Trophoblast cell (in vitro differentiated cells and primary cell): ENCODE measurements at regions not wholly inside any gene's neighbourhood (a gene's known extent, or its start where the extent isn't known, plus 50 kb on each side); places are given as distances from the start of the nearest gene placed in this dataset.

Experiments used
- DNase-seq, 2 donors: peaks; one replicate each; pipeline ENCODE4 v3.0.0-alpha.2; 2016
- H2AFZ ChIP-seq: 2 replicates; pipeline ENCODE4 v1.6.1; 2013; ENCODE audit warnings: low read length, moderate library complexity, mild to moderate bottlenecking; ENCODE audit not compliant: insufficient read depth, poor library complexity
- H2AK5ac ChIP-seq: 2 replicates; pipeline ENCODE4 v1.6.1; 2013; ENCODE audit warnings: mild to moderate bottlenecking, low read length
- H2BK120ac ChIP-seq: 2 replicates; pipeline ENCODE4 v1.6.1; 2013; ENCODE audit warnings: low read length, mild to moderate bottlenecking, moderate library complexity; ENCODE audit not compliant: insufficient read depth, poor library complexity
- H2BK12ac ChIP-seq: 2 replicates; pipeline ENCODE4 v1.6.1; 2013; ENCODE audit warnings: mild to moderate bottlenecking, low read length, moderate library complexity
- H2BK5ac ChIP-seq: 2 replicates; pipeline ENCODE4 v1.6.1; 2013; ENCODE audit warnings: low read length, low read depth, moderate library complexity, mild to moderate bottlenecking; ENCODE audit not compliant: poor library complexity
- H3K14ac ChIP-seq: 2 replicates; pipeline ENCODE4 v1.6.1; 2013; ENCODE audit warnings: mild to moderate bottlenecking, low read length
- H3K18ac ChIP-seq: 2 replicates; pipeline ENCODE4 v1.6.1; 2013; ENCODE audit warnings: mild to moderate bottlenecking, low read length
- H3K23ac ChIP-seq: 2 replicates; pipeline ENCODE4 v1.6.1; 2013; ENCODE audit warnings: low read length
- H3K27ac ChIP-seq: 2 replicates; pipeline ENCODE4 v1.5.1; 2013; ENCODE audit warnings: low read depth, mild to moderate bottlenecking, inconsistent platforms, low read length, moderate library complexity
- H3K27me3 ChIP-seq: 2 replicates; pipeline ENCODE4 v1.6.1; 2013; ENCODE audit warnings: inconsistent platforms, mild to moderate bottlenecking, low read length, moderate library complexity; ENCODE audit not compliant: insufficient read depth
- H3K36me3 ChIP-seq, 2 experiments: 1 replicate in 1 of 2; 2 replicates in 1 of 2; pipeline ENCODE4 v1.6.1; 2013; ENCODE audit warnings: low read length in 2 of 2, mild to moderate bottlenecking in 2 of 2, moderate library complexity in 1 of 2; ENCODE audit not compliant: insufficient read depth in 2 of 2, control insufficient read depth in 1 of 2
- H3K4ac ChIP-seq: 2 replicates; pipeline ENCODE4 v1.6.1; 2013; ENCODE audit warnings: low read depth, mild to moderate bottlenecking, low read length, moderate library complexity
- H3K4me1 ChIP-seq, 2 experiments: 1 replicate in 1 of 2; 2 replicates in 1 of 2; pipeline ENCODE4 v1.6.1; 2013; ENCODE audit warnings: low read length in 2 of 2, mild to moderate bottlenecking in 2 of 2, moderate library complexity in 1 of 2; ENCODE audit not compliant: insufficient read depth in 2 of 2, control insufficient read depth in 1 of 2
- H3K4me2 ChIP-seq: 2 replicates; pipeline ENCODE4 v1.6.1; 2013; ENCODE audit warnings: inconsistent platforms, mild to moderate bottlenecking, low read length, moderate library complexity
- H3K4me3 ChIP-seq: 2 replicates; pipeline ENCODE4 v1.5.1; 2013; ENCODE audit warnings: mild to moderate bottlenecking, low read depth, low read length, inconsistent platforms
- H3K79me1 ChIP-seq: one replicate; pipeline ENCODE4 v1.6.1; 2013; ENCODE audit warnings: low read length
- H3K79me2 ChIP-seq: 2 replicates; pipeline ENCODE4 v1.6.1; 2013; ENCODE audit warnings: low read length, mild to moderate bottlenecking; ENCODE audit not compliant: control insufficient read depth, insufficient read depth, poor library complexity
- H3K9ac ChIP-seq: 2 replicates; pipeline ENCODE4 v1.6.1; 2013; ENCODE audit warnings: mild to moderate bottlenecking, low read length
- H3K9me3 ChIP-seq: 2 replicates; pipeline ENCODE4 v1.6.1; 2013; ENCODE audit warnings: low read depth, mild to moderate bottlenecking, control low read depth, inconsistent platforms, low read length; ENCODE audit not compliant: insufficient read depth
- H4K12ac ChIP-seq: 2 replicates; pipeline ENCODE4 v1.6.1; 2013; ENCODE audit warnings: low read depth, mild to moderate bottlenecking, low read length, moderate library complexity
- H4K8ac ChIP-seq: 2 replicates; pipeline ENCODE4 v1.6.1; 2013; ENCODE audit warnings: low read depth, mild to moderate bottlenecking, low read length, moderate library complexity
- H4K91ac ChIP-seq: one replicate; pipeline ENCODE4 v1.6.1; 2013; ENCODE audit warnings: low read depth, mild to moderate bottlenecking, low read length, moderate library complexity
- WGBS: extraction: QIAGEN DNeasy Blood & Tissue Kit; methylation state at CpG from one replicate; pipeline ENCODE4 v1.1.7; 2013; ENCODE audit warnings: missing lambda C conversion rate; ENCODE audit not compliant: insufficient read length, insufficient coverage; ENCODE audit errors: extremely low coverage; 5-methylcytosine and 5-hydroxymethylcytosine counted together

DNA sequence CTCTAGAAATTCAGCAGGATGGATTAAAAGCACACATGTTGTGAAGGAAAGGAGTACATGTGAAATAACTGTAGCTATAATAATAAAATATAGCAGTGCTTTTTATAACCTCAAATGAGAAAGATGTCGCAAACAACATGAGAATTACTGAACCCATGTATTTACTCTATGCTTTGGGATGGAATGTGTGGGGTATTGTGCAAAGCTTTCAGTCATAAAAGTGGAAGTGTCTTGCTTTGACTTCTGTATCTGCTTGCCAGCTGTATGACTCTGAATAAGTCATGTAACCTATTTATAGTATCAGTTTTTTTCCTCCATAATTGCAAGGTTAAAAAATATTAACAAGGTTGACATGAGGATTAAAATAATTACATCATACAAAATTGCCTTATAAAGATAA lies 519.3 kb upstream of the CADM2 start:
- no peak overlapping the region for H3K27ac ChIP-seq
- H4K8ac ChIP-seq: no peak overlapping the region
- H3K14ac ChIP-seq: no peak overlapping the region
- no peak for DNase-seq
- no peaks in the 10 kb centered on the region for H3K4me1 ChIP-seq
- H3K79me2 ChIP-seq: no peaks in the 10 kb centered on the region
- H3K4ac ChIP-seq: no peak overlapping the region
- H2BK12ac ChIP-seq: no peak overlapping the region
- WGBS: no CpG with 5 or more reads among the region's 1 CpG
- no peaks in the 10 kb centered on the region for H3K27me3 ChIP-seq
- H3K18ac ChIP-seq: no peak overlapping the region
- no peak overlapping the region for H4K12ac ChIP-seq
- H3K23ac ChIP-seq: no peak overlapping the region
- no peak overlapping the region for H4K91ac ChIP-seq
- H2AK5ac ChIP-seq: no peak overlapping the region
- H3K36me3 ChIP-seq: no peaks in the 10 kb centered on the region
- no peaks in the 10 kb centered on the region for H3K79me1 ChIP-seq
- H2AFZ ChIP-seq: no peak overlapping the region
- H3K9ac ChIP-seq: no peak overlapping the region
- no peak overlapping the region for H3K4me3 ChIP-seq
- H2BK5ac ChIP-seq: no peak overlapping the region
- no peak overlapping the region for H2BK120ac ChIP-seq
- peaks cover 3% of the 10 kb centered on the region for H3K9me3 ChIP-seq
- no peak overlapping the region for H3K4me2 ChIP-seq

DNA sequence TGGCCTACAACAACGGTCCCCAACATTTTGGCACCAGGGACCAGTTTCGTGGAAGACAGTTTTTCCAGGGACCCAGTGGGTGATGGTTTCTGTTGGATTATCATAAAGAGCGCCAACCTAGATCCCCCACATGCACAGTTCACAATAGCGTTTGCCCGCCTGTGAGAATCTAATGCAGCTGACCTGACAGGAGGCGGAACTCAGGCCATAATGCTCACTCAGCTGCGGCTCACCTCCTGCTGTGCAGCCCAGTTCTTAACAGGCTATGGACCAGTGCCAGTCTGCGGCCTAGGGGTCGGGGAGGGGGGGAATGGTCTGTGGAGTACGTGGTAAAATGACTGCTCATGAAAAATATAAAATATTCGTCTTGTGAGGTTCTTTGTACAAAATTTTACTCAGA lies 518.5 kb upstream of the CADM2 start:
- H3K23ac ChIP-seq: no peak overlapping the region
- no peaks in the 10 kb centered on the region for H3K79me2 ChIP-seq
- H3K36me3 ChIP-seq: no peaks in the 10 kb centered on the region
- no CpG with 5 or more reads among the region's 11 CpGs for WGBS
- H4K91ac ChIP-seq: no peak overlapping the region
- no peak overlapping the region for H3K18ac ChIP-seq
- no peak overlapping the region for H3K4ac ChIP-seq
- no peak overlapping the region for H3K4me2 ChIP-seq
- H3K27me3 ChIP-seq: no peaks in the 10 kb centered on the region
- DNase-seq: no peak
- H3K9me3 ChIP-seq: peaks cover 3% of the 10 kb centered on the region
- no peak overlapping the region for H2AFZ ChIP-seq
- H3K4me3 ChIP-seq: peak overlapping the region; percentile 48
- no peaks in the 10 kb centered on the region for H3K4me1 ChIP-seq
- H4K12ac ChIP-seq: no peak overlapping the region
- H3K9ac ChIP-seq: peak overlapping the region; percentile 40
- no peak overlapping the region for H2BK12ac ChIP-seq
- no peaks in the 10 kb centered on the region for H3K79me1 ChIP-seq
- H2AK5ac ChIP-seq: no peak overlapping the region
- H3K27ac ChIP-seq: no peak overlapping the region
- no peak overlapping the region for H4K8ac ChIP-seq
- no peak overlapping the region for H3K14ac ChIP-seq
- no peak overlapping the region for H2BK5ac ChIP-seq
- H2BK120ac ChIP-seq: no peak overlapping the region

DNA sequence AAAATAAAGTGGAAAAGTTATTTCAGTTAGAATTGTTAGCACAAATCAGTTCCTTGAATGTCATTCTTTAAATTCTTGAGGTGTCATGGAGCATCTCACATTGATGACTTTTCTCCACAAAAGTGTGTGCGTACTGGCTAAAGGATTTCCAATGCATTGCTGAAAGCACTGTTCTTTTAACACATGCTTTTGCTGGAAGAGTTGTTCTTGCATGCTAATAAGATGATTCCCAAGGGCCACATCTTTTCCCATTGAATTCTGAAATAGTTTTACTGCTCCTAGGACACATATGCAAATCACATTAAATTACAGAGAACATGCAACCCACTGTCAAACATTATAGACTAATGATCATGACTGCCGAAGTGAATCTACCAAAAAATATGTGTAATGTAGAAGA lies 516.3 kb upstream of the CADM2 start:
- Histone ChIP-seq H4K12ac (no peak overlapping the region), H3K18ac (no peak overlapping the region), H4K91ac (no peak overlapping the region), H2BK5ac (no peak overlapping the region), H2AK5ac (no peak overlapping the region), H2AFZ (no peak overlapping the region), H3K4me3 (no peak overlapping the region), H3K79me1 (no peaks in the 10 kb centered on the region), H4K8ac (no peak overlapping the region), H3K4me2 (no peak overlapping the region), H3K27me3 (no peaks in the 10 kb centered on the region), H2BK12ac (no peak overlapping the region), H3K36me3 (no peaks in the 10 kb centered on the region), H3K4ac (no peak overlapping the region), H2BK120ac (no peak overlapping the region), H3K14ac (no peak overlapping the region), H3K9me3 (peaks cover 3% of the 10 kb centered on the region), H3K4me1 (no peaks in the 10 kb centered on the region), H3K27ac (no peak overlapping the region), H3K9ac (no peak overlapping the region), H3K23ac (no peak overlapping the region), H3K79me2 (no peaks in the 10 kb centered on the region)
- WGBS: no CpG with 5 or more reads among the region's 2 CpGs
- no peak for DNase-seq

DNA sequence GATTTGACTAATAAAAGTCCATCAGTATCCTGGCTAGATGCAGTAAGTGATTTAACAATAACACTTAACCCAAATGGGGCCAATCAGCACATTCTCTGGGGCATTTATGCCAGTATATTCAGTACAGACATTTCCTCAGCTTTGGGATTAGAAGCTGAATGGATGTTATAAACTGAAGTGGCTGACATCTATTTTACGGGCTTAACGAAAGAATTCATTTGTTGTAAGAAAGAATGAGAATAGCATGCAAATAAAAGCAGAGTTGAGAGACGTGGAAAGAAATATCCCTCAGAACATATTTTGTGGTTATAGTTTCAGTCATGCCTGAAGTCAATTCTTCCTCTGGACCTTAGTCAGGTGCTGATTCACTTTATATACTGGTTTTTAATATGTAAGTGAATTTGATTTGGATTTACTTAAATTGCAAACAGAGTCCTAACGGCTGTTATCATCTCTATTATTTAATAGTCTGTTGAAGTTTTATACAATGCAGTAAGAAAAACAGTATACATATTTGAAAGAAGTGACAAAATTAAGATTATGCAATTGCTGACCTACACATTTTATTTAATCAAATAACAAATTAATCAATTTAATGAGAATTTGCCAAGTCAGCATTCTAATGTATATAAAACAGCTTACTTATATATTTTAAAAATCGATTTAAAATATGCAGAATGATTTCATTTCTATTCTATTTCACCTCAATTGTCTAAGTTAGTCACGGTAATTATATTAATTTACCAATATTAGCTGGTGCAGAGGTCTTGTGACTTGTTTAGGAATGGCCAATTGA lies 513.9 kb upstream of the CADM2 start:
- Histone ChIP-seq H2AK5ac (no peak overlapping the region), H3K4me3 (no peak overlapping the region), H4K8ac (no peak overlapping the region), H4K91ac (no peak overlapping the region), H2AFZ (no peak overlapping the region), H3K27me3 (no peaks in the 10 kb centered on the region), H2BK5ac (no peak overlapping the region), H3K79me1 (no peaks in the 10 kb centered on the region), H3K14ac (no peak overlapping the region), H4K12ac (no peak overlapping the region), H3K23ac (no peak overlapping the region), H2BK12ac (no peak overlapping the region), H3K4me2 (no peak overlapping the region), H3K27ac (no peak overlapping the region), H3K9me3 (peaks cover 3% of the 10 kb centered on the region), H2BK120ac (no peak overlapping the region), H3K4me1 (no peaks in the 10 kb centered on the region), H3K36me3 (no peaks in the 10 kb centered on the region), H3K4ac (no peak overlapping the region), H3K18ac (no peak overlapping the region), H3K79me2 (no peaks in the 10 kb centered on the region), H3K9ac (no peak overlapping the region)
- no CpG with 5 or more reads among the region's 6 CpGs for WGBS
- no peak for DNase-seq
